ENCODE measurements at regions not wholly inside any gene's neighbourhood (a gene's known extent, or its start where the extent isn't known, plus 50 kb on each side); places are given as distances from the start of the nearest gene placed in this dataset.

DNA sequence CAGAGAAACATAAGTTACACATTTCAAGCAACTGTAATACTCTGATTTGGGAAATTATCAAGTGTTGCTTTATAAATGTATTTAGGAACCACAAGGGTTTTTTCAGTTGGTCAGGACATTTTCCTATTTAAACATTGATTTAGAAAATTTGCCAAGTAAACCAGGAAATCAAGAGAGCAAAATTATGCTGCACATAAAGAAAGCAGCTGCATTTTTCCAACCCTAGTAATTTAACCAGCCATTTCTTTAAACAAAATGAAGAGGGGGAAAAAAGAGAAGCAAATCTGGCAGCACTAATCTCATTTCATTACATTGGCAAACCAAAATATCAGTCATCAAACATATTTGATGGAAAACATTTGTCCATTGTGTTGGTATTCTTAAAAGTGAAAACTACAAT is 271.4 kb downstream of the TLE1 start (continued):
- TF ChIP-seq RHOXF2B (CRISPR knock-in tag; conservative IDR thresholded peaks at IDR 0.05), result no peak
- TF ChIP-seq ZNF507 (tag; conservative IDR thresholded peaks at IDR 0.05), result no peak
- no peak for TF ChIP-seq ZNF24 (IDR thresholded peaks at IDR 0.05)
- TF ChIP-seq RCOR1 (IDR thresholded peaks at IDR 0.05; ENCODE audit: borderline replicate concordance in 1 of 2, low read depth in 2 of 2, low read length in 2 of 2), result no peak
- TF ChIP-seq MAFK (IDR thresholded peaks at IDR 0.05; ENCODE audit: low read length), result no peak
- no peak for TF ChIP-seq ILF3 (IDR thresholded peaks at IDR 0.05; ENCODE audit: borderline replicate concordance)
- TF ChIP-seq RBM14 (IDR thresholded peaks at IDR 0.05; ENCODE audit: borderline replicate concordance, insufficient read depth, low read depth, low read length), result no peak
- TF ChIP-seq TCF15 (CRISPR knock-in tag; IDR thresholded peaks at IDR 0.05), result no peak
- TF ChIP-seq ZNF57 (CRISPR knock-in tag; IDR thresholded peaks at IDR 0.05), result no peak
- TF ChIP-seq ZNF707 (CRISPR knock-in tag; conservative IDR thresholded peaks at IDR 0.05), result no peak

DNA sequence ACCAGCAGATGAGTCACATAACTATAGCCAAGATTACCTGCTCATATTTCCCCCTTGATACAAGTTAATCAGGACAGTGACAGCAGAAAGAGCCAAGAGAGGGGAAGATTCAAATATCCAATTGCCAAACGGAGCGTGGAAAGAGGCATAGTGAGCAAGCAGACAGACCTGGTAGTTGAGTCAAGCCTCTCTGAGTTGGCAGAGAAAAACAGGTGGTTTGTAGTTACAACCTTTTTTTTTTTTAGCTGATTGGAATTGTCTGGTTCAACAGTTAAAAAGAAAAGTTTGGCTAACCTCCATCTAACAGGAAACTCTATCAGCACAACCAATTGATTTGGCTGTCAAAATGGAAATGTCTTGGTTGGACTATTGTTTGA is 272.1 kb downstream of the TLE1 start:
- no peaks in the 10 kb centered on the region for H3K79me2 ChIP-seq (ENCODE audit: control insufficient read depth, insufficient read depth, low read length)
- H3K27ac ChIP-seq (ENCODE audit: extremely low read depth, low read depth, low read length), result no peak overlapping the region
- no peak overlapping the region for H3K4me3 ChIP-seq
- no peak overlapping the region for H3K4me2 ChIP-seq (ENCODE audit: insufficient read depth, low read length)
- H3K27me3 ChIP-seq (ENCODE audit: control insufficient read depth in 2 of 2, insufficient read depth in 2 of 2, low read length in 2 of 2), result no peaks in the 10 kb centered on the region
- intact Hi-C loops (cut with micrococcal nuclease) (no loop called here), in situ Hi-C loops (cut with MboI) (no loop called here)
- DNase-seq (ENCODE audit: extremely low read depth in 1 of 4, low spot score in 3 of 4) (no peak), FAIRE-seq (no peak), ATAC-seq (no peak)
- POLR2A ChIA-PET, result no interaction called here
- no peak overlapping the region for H2AFZ ChIP-seq (ENCODE audit: low read depth, low read length)
- BruUV-seq (replicated peaks), result no TSS peak
- no peaks in the 10 kb centered on the region for H3K4me1 ChIP-seq (replicated peaks in 1 of 2; ENCODE audit: control insufficient read depth in 2 of 2, insufficient read depth in 2 of 2, low read length in 2 of 2)
- no peak overlapping the region for H3K9ac ChIP-seq (ENCODE audit: insufficient read depth in 1 of 2, low read depth in 2 of 2, low read length in 2 of 2)
- CTCF ChIA-PET (ENCODE audit: low intra/inter-chr PET ratio), result no interaction called here
- no peaks in the 10 kb centered on the region for H3K36me3 ChIP-seq (ENCODE audit: control insufficient read depth, insufficient read depth, low read length)
- no peaks in the 10 kb centered on the region for H3K9me1 ChIP-seq (ENCODE audit: control insufficient read depth, insufficient read depth, low read length)
- no peaks in the 10 kb centered on the region for H4K20me1 ChIP-seq (replicated peaks; ENCODE audit: control insufficient read depth, insufficient read depth, low read length)
- H3K9me3 ChIP-seq (replicated peaks; ENCODE audit: control insufficient read depth, insufficient read depth, low read depth, low read length), result no peaks in the 10 kb centered on the region
- WGBS (ENCODE audit: insufficient coverage, low coverage, missing lambda C conversion rate), result 0% methylated on average over 2 of the region's 2 CpGs
- TF ChIP-seq CHCHD3 (CRISPR knock-in tag; IDR thresholded peaks at IDR 0.05) (no peak), MYBL2 (IDR thresholded peaks at IDR 0.05; ENCODE audit: low read depth) (no peak), MYBL2 (CRISPR knock-in tag; IDR thresholded peaks at IDR 0.05; ENCODE audit: borderline replicate concordance) (no peak), ZNF586 (CRISPR knock-in tag; conservative IDR thresholded peaks at IDR 0.05) (no peak), HNRNPUL1 (IDR thresholded peaks at IDR 0.05; ENCODE audit: low read length) (no peak), MAFG (tag; conservative IDR thresholded peaks at IDR 0.05) (no peak), RBM17 (IDR thresholded peaks at IDR 0.05; ENCODE audit: borderline replicate concordance, low read depth, low read length) (no peak), NR3C1 (CRISPR knock-in tag; IDR thresholded peaks at IDR 0.05) (no peak), ZC3H11A (IDR thresholded peaks at IDR 0.05; ENCODE audit: low read depth, low read length) (no peak), THAP7 (CRISPR knock-in tag; IDR thresholded peaks at IDR 0.05) (no peak)
